Hepatocyte (in vitro differentiated cells): ENCODE measurements at regions not wholly inside any gene's neighbourhood (a gene's known extent, or its start where the extent isn't known, plus 50 kb on each side); places are given as distances from the start of the nearest gene placed in this dataset.
A peak's percentile ranks its signal among the peaks of the same experiment; 100 is the strongest.
"Not testable (repeated sequence)": the region's sequence is repeated elsewhere in the genome, so short reads cannot be mapped to it uniquely, and the experiment has no call there.

Source experiments
- DNase-seq: peaks from one replicate; pipeline ENCODE4 v3.0.0-alpha.2; 2016; ENCODE audit warnings: low spot score
- H2AFZ ChIP-seq: fragments of 200-600 bp; sonication (generic); 2 replicates; pipeline ENCODE4 v1.6.0; 2016; ENCODE audit warnings: antibody characterized with exemption, mild to moderate bottlenecking
- H3K27ac ChIP-seq: fragments of 200-600 bp; sonication (generic); 2 replicates; pipeline ENCODE4 v1.5.1; 2016; ENCODE audit warnings: mild to moderate bottlenecking
- H3K27me3 ChIP-seq: fragments of 200-600 bp; sonication (generic); 2 replicates; pipeline ENCODE4 v1.6.1; 2016
- H3K36me3 ChIP-seq: fragments of 200-600 bp; sonication (generic); replicated peaks from 2 replicates; pipeline ENCODE4 v1.5.1; 2016; ENCODE audit warnings: low read depth; ENCODE audit not compliant: insufficient read depth
- H3K4me1 ChIP-seq: fragments of 200-600 bp; sonication (generic); 2 replicates; pipeline ENCODE4 v1.5.1; 2016; ENCODE audit warnings: mild to moderate bottlenecking, moderate library complexity; ENCODE audit not compliant: insufficient read depth
- H3K4me2 ChIP-seq: fragments of 200-600 bp; sonication (generic); 2 replicates; pipeline ENCODE4 v1.6.0; 2016
- H3K4me3 ChIP-seq: fragments of 200-600 bp; sonication (generic); 2 replicates; pipeline ENCODE4 v1.5.1; 2016; ENCODE audit warnings: mild to moderate bottlenecking
- H3K79me2 ChIP-seq: fragments of 200-600 bp; sonication (generic); 2 replicates; pipeline ENCODE4 v1.6.0; 2017; ENCODE audit warnings: mild to moderate bottlenecking
- H3K9me2 ChIP-seq: fragments of 200-600 bp; sonication (generic); replicated peaks from 2 replicates; pipeline ENCODE4 v1.6.0; 2017; ENCODE audit warnings: mild to moderate bottlenecking; ENCODE audit not compliant: insufficient read depth
- H3K9me3 ChIP-seq: fragments of 200-600 bp; sonication (generic); 2 replicates; pipeline ENCODE4 v1.5.1; 2016; ENCODE audit warnings: low read depth, mild to moderate bottlenecking
- H4K20me1 ChIP-seq: fragments of 200-600 bp; sonication (generic); 2 replicates; pipeline ENCODE4 v1.6.0; 2016; ENCODE audit warnings: mild to moderate bottlenecking; ENCODE audit not compliant: insufficient read depth, poor library complexity, severe bottlenecking
- EZH2 ChIP-seq: fragments of 200-600 bp; sonication (generic); IDR thresholded peaks from 2 replicates; pipeline ENCODE4 v1.6.1; 2016; ENCODE audit warnings: antibody characterized with exemption, mild to moderate bottlenecking, borderline replicate concordance
- EZH2phosphoT487 ChIP-seq: fragments of 200-600 bp; sonication (generic); IDR thresholded peaks from one replicate; pipeline ENCODE4 v1.6.1; 2018; ENCODE audit warnings: antibody characterized with exemption, mild to moderate bottlenecking, low read depth, moderate library complexity; ENCODE audit not compliant: unreplicated experiment, severe bottlenecking
- WGBS: methylation state at CpG from one replicate; pipeline ENCODE4 v1.1.6; 2016; ENCODE audit warnings: low lambda C conversion rate; ENCODE audit errors: missing lambda C conversion rate; 5-methylcytosine and 5-hydroxymethylcytosine counted together
- TF ChIP-seq, protein P1 (sequence below): fragments of 200-600 bp; sonication (generic); IDR thresholded peaks from 2 replicates; pipeline ENCODE4 v1.5.1; 2016; ENCODE audit warnings: antibody characterized with exemption, mild to moderate bottlenecking; ENCODE audit not compliant: poor library complexity

DNA sequence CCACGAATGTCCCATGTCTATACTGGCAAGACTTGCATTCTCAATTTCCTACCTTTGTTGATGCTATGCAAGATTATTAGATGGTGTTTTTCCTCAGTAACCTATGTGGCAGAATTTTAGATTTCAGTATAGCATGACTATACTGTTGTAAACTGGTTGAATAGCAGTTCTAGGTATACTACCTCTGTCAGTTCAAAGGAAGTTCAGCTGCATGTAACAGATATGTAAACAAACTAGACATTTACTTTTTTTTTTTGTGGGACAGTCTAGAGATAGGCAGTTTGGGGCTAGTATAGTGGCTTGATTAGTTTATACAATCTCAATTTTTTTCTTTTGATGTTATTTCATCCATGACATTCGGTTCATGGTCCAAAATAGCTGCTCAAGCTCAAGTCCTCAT is 97.6 kb upstream of the GRIN3A start:
- no peaks in the 10 kb centered on the region for H3K36me3 ChIP-seq
- H3K9me2 ChIP-seq, result no peaks in the 10 kb centered on the region
- no peak overlapping the region for H3K4me2 ChIP-seq
- no peaks in the 10 kb centered on the region for H3K4me1 ChIP-seq
- no peaks in the 10 kb centered on the region for H3K27me3 ChIP-seq
- H2AFZ ChIP-seq, result no peak overlapping the region
- H3K27ac ChIP-seq, result no peak overlapping the region
- H3K79me2 ChIP-seq, result no peaks in the 10 kb centered on the region
- no peaks in the 10 kb centered on the region for H4K20me1 ChIP-seq
- H3K4me3 ChIP-seq, result no peak overlapping the region
- TF ChIP-seq EZH2phosphoT487, result no peak
- TF ChIP-seq EZH2, result no peak
- TF ChIP-seq, protein P1, sequence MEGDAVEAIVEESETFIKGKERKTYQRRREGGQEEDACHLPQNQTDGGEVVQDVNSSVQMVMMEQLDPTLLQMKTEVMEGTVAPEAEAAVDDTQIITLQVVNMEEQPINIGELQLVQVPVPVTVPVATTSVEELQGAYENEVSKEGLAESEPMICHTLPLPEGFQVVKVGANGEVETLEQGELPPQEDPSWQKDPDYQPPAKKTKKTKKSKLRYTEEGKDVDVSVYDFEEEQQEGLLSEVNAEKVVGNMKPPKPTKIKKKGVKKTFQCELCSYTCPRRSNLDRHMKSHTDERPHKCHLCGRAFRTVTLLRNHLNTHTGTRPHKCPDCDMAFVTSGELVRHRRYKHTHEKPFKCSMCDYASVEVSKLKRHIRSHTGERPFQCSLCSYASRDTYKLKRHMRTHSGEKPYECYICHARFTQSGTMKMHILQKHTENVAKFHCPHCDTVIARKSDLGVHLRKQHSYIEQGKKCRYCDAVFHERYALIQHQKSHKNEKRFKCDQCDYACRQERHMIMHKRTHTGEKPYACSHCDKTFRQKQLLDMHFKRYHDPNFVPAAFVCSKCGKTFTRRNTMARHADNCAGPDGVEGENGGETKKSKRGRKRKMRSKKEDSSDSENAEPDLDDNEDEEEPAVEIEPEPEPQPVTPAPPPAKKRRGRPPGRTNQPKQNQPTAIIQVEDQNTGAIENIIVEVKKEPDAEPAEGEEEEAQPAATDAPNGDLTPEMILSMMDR, result no peak
- WGBS, result 38% methylated on average over 2 of the region's 2 CpGs
- H3K9me3 ChIP-seq, result no peaks in the 10 kb centered on the region
- no peak for DNase-seq

DNA sequence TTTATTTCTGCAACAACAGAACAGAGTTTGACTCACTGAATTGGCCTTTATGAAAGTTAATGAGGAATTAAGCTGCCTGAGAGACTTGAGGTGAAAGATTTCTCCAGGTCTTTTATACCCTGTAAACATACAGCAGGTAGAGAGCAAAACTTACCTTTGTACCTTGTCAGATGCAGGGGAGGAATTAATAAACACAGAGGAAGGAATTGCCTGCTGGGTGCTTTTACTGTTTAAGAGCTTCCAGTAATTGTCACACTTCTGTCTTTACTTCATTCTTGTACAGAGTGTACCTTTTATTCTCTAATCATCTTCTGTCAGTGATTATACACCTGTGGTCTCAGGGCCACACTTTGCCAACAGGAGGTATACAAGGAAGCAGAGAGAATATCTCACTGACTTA is 94.0 kb upstream of the GRIN3A start:
- no peaks in the 10 kb centered on the region for H3K9me3 ChIP-seq

DNA sequence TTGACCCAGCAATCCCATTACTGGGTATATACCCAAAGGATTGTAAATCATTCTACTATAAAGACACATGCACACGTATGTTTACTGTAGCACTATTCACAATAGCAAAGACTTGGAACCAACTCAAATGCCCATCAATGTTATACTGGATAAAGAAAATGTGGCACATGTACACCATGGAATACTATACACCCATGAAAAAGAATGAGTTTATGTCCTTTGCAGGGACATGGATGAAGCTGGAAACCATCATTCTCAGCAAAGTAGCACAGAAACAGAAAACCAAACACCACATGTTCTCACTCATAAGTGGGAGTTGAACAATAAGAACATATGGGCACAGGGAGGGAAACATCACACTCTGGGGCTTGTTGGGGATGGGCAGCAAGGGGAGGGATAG is 83.0 kb upstream of the GRIN3A start:
- not testable (repeated sequence) for H3K4me2 ChIP-seq, H3K9me3 ChIP-seq, H3K27me3 ChIP-seq, H3K4me3 ChIP-seq, H3K9me2 ChIP-seq, H3K36me3 ChIP-seq, H3K27ac ChIP-seq, H3K4me1 ChIP-seq, H3K79me2 ChIP-seq, DNase-seq, H2AFZ ChIP-seq, H4K20me1 ChIP-seq
- 88% methylated on average over 1 of the region's 1 CpG for WGBS

More for the DNA sequence above, 94.0 kb upstream of the GRIN3A start:
- TF ChIP-seq EZH2 (no peak), EZH2phosphoT487 (no peak)
- TF ChIP-seq, protein P1, result no peak
- no peaks in the 10 kb centered on the region for H3K36me3 ChIP-seq
- no peaks in the 10 kb centered on the region for H4K20me1 ChIP-seq
- H3K4me1 ChIP-seq, result no peaks in the 10 kb centered on the region
- no peak overlapping the region for H3K4me2 ChIP-seq
- no peak overlapping the region for H2AFZ ChIP-seq
- peak; percentile 11 for DNase-seq
- H3K4me3 ChIP-seq, result no peak overlapping the region
- no peaks in the 10 kb centered on the region for H3K27me3 ChIP-seq
- no peaks in the 10 kb centered on the region for H3K9me2 ChIP-seq
- peak overlapping the region; percentile 44 for H3K27ac ChIP-seq
- no peaks in the 10 kb centered on the region for H3K79me2 ChIP-seq

DNA sequence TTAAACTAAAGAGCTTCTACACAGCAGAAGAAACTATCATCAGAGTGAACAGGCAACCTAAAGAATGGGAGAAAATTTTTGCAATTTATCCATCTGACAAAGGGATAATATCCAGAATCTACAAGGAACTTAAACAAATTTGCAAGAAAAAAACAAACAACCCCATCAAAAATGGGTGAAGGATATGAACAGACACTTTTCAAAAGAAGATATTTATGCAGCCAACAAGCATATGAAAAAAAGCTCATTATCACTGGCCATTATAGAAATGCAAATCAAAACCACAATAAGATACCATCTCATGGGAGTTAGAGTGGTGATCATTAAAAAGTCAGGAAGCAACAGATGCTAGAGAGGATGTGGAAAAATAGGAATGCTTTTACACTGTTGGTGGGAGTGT is 82.5 kb upstream of the GRIN3A start:
- H3K9me3 ChIP-seq, H4K20me1 ChIP-seq, DNase-seq, H3K4me3 ChIP-seq, H2AFZ ChIP-seq, H3K9me2 ChIP-seq, H3K4me2 ChIP-seq, H3K36me3 ChIP-seq, H3K79me2 ChIP-seq, H3K27me3 ChIP-seq, H3K4me1 ChIP-seq, H3K27ac ChIP-seq: not testable (repeated sequence)

DNA sequence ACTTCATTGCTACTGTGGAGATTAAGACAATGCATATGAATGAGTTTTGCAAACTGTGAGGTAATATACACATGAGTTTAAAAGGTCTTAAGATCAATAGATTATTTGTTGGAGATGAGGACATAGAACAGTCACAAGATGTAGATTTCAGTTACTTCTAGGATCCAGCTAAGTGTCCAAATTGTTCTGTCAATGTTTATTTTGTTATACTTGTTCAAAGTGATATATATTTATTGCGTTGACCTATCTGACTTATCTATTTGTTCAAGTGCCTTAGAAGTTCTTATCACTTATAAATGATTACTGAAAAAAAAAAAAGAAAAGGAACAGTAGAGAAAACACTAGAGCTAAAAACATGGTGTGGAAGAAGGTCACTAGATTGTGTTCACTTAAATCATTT is 75.6 kb upstream of the GRIN3A start:
- Histone ChIP-seq H3K4me1 (no peaks in the 10 kb centered on the region), H3K79me2 (no peaks in the 10 kb centered on the region), H3K4me2 (no peak overlapping the region), H3K27me3 (no peaks in the 10 kb centered on the region), H3K27ac (no peak overlapping the region), H3K9me2 (no peaks in the 10 kb centered on the region), H3K36me3 (no peaks in the 10 kb centered on the region), H4K20me1 (no peaks in the 10 kb centered on the region), H3K4me3 (no peak overlapping the region), H2AFZ (no peak overlapping the region), H3K9me3 (no peaks in the 10 kb centered on the region)
- DNase-seq, result no peak
- WGBS, result 26% methylated on average over 1 of the region's 1 CpG
- peak; percentile 65 for TF ChIP-seq EZH2phosphoT487
- TF ChIP-seq, protein P1, result no peak

DNA sequence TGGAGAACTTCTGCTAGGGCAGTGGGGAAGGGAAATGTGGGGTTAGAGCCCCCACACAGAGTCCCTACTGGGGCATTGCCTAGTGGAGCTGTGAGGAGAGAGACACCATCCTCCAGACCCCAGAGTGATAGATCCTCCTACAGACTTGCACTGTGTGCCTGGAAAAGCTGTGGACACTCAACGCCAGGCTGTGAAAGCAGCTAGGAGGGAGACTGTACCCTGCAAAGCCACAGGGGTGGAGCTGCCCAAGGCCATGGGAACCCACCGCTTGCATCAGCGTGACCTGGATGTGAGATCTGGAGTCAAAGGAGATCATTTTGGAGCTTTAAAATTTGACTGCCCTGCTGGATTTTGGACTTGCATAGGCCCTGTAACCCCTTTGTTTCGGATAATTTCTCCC is 69.4 kb upstream of the GRIN3A start:
- WGBS, result 89% methylated on average over 4 of the region's 4 CpGs
- not testable (repeated sequence) for H3K9me3 ChIP-seq, H3K27me3 ChIP-seq, H3K9me2 ChIP-seq, H3K27ac ChIP-seq, H3K4me3 ChIP-seq, H3K4me1 ChIP-seq, H4K20me1 ChIP-seq, H3K36me3 ChIP-seq, H2AFZ ChIP-seq, H3K4me2 ChIP-seq, H3K79me2 ChIP-seq, DNase-seq
